ENCODE measurements at regions not wholly inside any gene's neighbourhood (a gene's known extent, or its start where the extent isn't known, plus 50 kb on each side); places are given as distances from the start of the nearest gene placed in this dataset.

DNA sequence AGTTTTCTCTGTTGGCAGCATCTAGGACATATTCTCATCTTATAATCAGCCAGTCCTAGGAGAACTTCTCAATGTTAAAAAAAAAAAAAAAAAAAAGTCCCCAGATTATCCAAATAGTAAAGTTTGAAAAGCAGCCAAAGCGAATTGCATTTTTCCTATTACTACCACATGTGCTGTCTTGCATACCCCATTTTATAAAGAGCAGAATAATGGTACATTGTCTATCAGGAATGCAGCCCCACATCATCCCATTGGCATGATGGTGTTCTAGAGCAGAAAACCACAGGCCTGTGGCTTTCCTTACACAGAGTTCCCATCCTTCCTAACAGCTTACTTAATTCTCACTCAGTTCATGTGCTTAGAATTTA, 381.6 kb downstream of the TMEM38B start:
- no peak overlapping the region for H3K4me3 ChIP-seq (ENCODE audit: low read depth, low read length)
- TF ChIP-seq, protein P1, sequence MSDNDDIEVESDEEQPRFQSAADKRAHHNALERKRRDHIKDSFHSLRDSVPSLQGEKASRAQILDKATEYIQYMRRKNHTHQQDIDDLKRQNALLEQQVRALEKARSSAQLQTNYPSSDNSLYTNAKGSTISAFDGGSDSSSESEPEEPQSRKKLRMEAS (IDR thresholded peaks at IDR 0.05; ENCODE audit: low read depth, low read length), result no peak
- no peak for TF ChIP-seq POLR2A (IDR thresholded peaks at IDR 0.05; ENCODE audit: extremely low read depth, insufficient read length)
- TF ChIP-seq, protein P2, sequence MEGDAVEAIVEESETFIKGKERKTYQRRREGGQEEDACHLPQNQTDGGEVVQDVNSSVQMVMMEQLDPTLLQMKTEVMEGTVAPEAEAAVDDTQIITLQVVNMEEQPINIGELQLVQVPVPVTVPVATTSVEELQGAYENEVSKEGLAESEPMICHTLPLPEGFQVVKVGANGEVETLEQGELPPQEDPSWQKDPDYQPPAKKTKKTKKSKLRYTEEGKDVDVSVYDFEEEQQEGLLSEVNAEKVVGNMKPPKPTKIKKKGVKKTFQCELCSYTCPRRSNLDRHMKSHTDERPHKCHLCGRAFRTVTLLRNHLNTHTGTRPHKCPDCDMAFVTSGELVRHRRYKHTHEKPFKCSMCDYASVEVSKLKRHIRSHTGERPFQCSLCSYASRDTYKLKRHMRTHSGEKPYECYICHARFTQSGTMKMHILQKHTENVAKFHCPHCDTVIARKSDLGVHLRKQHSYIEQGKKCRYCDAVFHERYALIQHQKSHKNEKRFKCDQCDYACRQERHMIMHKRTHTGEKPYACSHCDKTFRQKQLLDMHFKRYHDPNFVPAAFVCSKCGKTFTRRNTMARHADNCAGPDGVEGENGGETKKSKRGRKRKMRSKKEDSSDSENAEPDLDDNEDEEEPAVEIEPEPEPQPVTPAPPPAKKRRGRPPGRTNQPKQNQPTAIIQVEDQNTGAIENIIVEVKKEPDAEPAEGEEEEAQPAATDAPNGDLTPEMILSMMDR (IDR thresholded peaks at IDR 0.05; ENCODE audit: low read depth, low read length), result no peak
- TF ChIP-seq MYC (IDR thresholded peaks at IDR 0.05; ENCODE audit: low read depth, low read length), result no peak
- no peak for DNase-seq (ENCODE audit: low read depth)

DNA sequence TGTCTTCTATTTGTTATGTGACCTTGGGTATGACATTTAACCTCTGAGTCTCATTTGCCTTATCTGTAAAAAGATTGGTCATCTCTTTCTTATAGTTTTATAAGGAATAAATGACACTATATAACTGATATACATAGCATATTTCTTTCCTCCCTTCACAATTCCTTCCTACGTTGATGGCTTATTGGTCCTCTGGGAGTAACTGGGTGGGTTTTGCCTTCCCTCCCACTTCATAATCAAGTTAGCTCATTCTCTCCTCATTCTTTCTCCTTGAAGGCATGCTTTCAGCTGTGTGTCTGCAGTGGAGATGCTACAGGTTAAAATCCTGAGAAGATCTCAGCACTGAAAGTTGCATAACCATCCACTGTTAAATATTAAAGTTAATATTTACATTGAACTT, 382.4 kb downstream of the TMEM38B start:
- DNase-seq (ENCODE audit: low read depth), result no peak
- H3K4me3 ChIP-seq (ENCODE audit: low read depth, low read length), result no peak overlapping the region
- no peak for TF ChIP-seq POLR2A (IDR thresholded peaks at IDR 0.05; ENCODE audit: extremely low read depth, insufficient read length)
- TF ChIP-seq, protein P2 (IDR thresholded peaks at IDR 0.05; ENCODE audit: low read depth, low read length), result no peak
- no peak for TF ChIP-seq MYC (IDR thresholded peaks at IDR 0.05; ENCODE audit: low read depth, low read length)
- TF ChIP-seq, protein P1 (IDR thresholded peaks at IDR 0.05; ENCODE audit: low read depth, low read length), result no peak

DNA sequence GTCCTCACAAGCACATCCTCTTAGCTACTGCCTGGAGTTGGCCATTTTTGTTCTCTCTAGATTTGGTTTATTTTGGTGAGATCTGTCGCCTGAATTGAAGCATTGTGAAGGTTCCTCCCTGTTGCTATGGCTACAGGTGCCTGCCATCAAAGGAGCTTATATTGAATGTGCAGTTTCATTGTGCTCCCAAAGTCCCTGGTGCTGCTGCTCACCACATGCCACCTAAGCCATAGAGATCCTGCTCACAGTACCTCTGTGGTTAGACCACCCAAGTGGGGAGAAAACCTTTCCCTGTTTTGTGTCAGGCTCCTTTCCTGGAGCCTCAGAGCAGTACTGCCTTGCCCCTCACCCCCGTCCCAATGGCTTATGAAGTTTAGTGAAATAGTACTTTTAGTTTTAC, 383.4 kb downstream of the TMEM38B start:
- DNase-seq (ENCODE audit: low read depth), result no peak
- no peak overlapping the region for H3K4me3 ChIP-seq (ENCODE audit: low read depth, low read length)
- TF ChIP-seq, protein P1 (IDR thresholded peaks at IDR 0.05; ENCODE audit: low read depth, low read length), result no peak
- TF ChIP-seq MYC (IDR thresholded peaks at IDR 0.05; ENCODE audit: low read depth, low read length) (no peak), POLR2A (IDR thresholded peaks at IDR 0.05; ENCODE audit: extremely low read depth, insufficient read length) (no peak)
- TF ChIP-seq, protein P2 (IDR thresholded peaks at IDR 0.05; ENCODE audit: low read depth, low read length), result no peak

DNA sequence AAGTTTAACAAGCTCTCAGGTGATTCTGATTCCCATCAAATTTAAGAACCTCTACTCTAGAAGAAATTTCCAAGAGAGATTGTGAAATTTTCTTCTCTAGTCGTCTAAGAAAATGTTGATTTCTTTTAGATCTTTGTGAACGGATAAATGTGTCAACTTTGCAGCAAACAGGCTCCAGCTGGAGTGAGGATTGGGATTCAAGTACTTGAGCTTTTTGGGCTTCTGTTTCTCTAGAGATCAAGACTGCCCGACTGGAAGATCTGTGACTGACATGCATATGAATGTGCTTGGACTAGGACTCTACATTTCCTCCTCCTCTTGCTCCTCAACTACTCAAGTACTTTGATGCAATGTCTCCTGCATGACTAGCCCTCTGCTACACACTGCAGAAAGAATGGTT, 388.3 kb downstream of the TMEM38B start:
- TF ChIP-seq, protein P1 (IDR thresholded peaks at IDR 0.05; ENCODE audit: low read depth, low read length), result no peak
- TF ChIP-seq, protein P2 (IDR thresholded peaks at IDR 0.05; ENCODE audit: low read depth, low read length), result no peak
- no peak for TF ChIP-seq MYC (IDR thresholded peaks at IDR 0.05; ENCODE audit: low read depth, low read length)
- no peak for TF ChIP-seq POLR2A (IDR thresholded peaks at IDR 0.05; ENCODE audit: extremely low read depth, insufficient read length)
- no peak overlapping the region for H3K4me3 ChIP-seq (ENCODE audit: low read depth, low read length)
- DNase-seq (ENCODE audit: low read depth), result no peak

DNA sequence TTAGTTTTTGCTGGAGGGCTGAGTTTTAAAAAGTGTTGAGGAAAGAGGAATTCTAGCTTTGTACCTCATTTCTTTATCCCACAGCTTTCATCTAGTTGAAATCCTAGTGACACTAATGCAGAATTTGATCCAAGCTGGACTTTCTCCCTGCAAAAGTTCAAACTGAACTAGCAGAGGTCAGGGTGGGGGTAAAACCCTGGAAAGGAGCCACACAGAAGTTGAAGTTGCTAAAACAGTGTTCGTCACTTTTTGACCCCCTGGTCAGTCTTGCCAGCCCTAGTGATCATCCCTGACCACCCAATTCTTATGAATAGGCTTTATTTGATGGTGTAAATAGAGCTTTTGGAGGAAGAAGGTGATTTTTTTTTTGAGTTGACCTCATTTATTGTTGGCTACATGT, 390.4 kb downstream of the TMEM38B start:
- DNase-seq (ENCODE audit: low read depth), result no peak
- TF ChIP-seq, protein P1 (IDR thresholded peaks at IDR 0.05; ENCODE audit: low read depth, low read length), result no peak
- TF ChIP-seq MYC (IDR thresholded peaks at IDR 0.05; ENCODE audit: low read depth, low read length), result no peak
- TF ChIP-seq POLR2A (IDR thresholded peaks at IDR 0.05; ENCODE audit: extremely low read depth, insufficient read length), result no peak
- TF ChIP-seq, protein P2 (IDR thresholded peaks at IDR 0.05; ENCODE audit: low read depth, low read length), result no peak
- no peak overlapping the region for H3K4me3 ChIP-seq (ENCODE audit: low read depth, low read length)

DNA sequence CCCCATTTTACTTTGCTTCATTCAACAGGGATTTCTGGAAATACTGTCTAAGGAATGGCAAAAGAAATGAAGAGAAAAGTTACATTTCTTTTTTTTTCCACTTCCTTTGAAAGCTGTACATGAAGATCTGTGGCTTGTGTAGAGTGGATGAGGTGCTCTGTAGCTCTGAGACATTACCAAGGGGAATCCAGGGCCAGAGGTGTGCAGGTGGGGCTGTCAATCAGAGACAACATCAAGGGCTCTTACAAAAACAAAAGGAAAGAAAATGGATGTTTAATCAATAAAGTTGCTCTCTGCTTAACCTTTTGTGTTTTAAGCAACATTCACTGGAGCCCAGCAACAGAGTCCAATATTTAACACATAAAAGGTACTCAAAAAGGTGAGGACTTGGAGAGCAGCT, 391.1 kb downstream of the TMEM38B start:
- TF ChIP-seq POLR2A (IDR thresholded peaks at IDR 0.05; ENCODE audit: extremely low read depth, insufficient read length) (no peak), MYC (IDR thresholded peaks at IDR 0.05; ENCODE audit: low read depth, low read length) (no peak)
- TF ChIP-seq, protein P2 (IDR thresholded peaks at IDR 0.05; ENCODE audit: low read depth, low read length), result no peak
- TF ChIP-seq, protein P1 (IDR thresholded peaks at IDR 0.05; ENCODE audit: low read depth, low read length), result no peak
- DNase-seq (ENCODE audit: low read depth), result no peak
- no peak overlapping the region for H3K4me3 ChIP-seq (ENCODE audit: low read depth, low read length)

All from NB4 (cell line).